CD4-positive, alpha-beta T cell (primary cell): ENCODE measurements at regions not wholly inside any gene's neighbourhood (a gene's known extent, or its start where the extent isn't known, plus 50 kb on each side); places are given as distances from the start of the nearest gene placed in this dataset.

Source experiments
- ATAC-seq: fragments of 200-7000 bp; cut with Tn5 transposase; one replicate; pipeline ENCODE4 v1.10.0; 2022; ENCODE audit warnings: mild to moderate bottlenecking; ENCODE audit not compliant: poor library complexity
- CTCF ChIA-PET: fragments of 350-600 bp; sonication (Branson Sonifier 250); formaldehyde crosslinking; loops from one replicate; lab custom pipeline; 2021; ENCODE audit warnings: antibody characterized with exemption, inconsistent platforms; lab: Charles Lee
- POLR2A ChIA-PET: fragments of 350-600 bp; sonication (Branson Sonifier 250); formaldehyde crosslinking; loops from one replicate; lab custom pipeline; 2021; ENCODE audit warnings: antibody characterized with exemption, inconsistent platforms; lab: Charles Lee
- DNase-seq, 14 experiments: peaks; one replicate each; pipeline ENCODE4 v3.0.0-alpha.2; 2013 to 2020; ENCODE audit warnings: mixed read lengths in 2 of 14
- H3K27ac ChIP-seq, 2 donors: one replicate each; pipeline versions ENCODE4 v1.5.1 to v1.7.0; 2013; ENCODE audit warnings: low read length in 2 of 2, low read depth in 1 of 2, mild to moderate bottlenecking in 1 of 2
- H3K27me3 ChIP-seq, 2 experiments: 1 replicate in 1 of 2; 2 replicates in 1 of 2; pipeline versions ENCODE4 v1.6.1 to v1.7.0; 2013; ENCODE audit warnings: low read length in 2 of 2, control low read depth in 1 of 2, mild to moderate bottlenecking in 1 of 2, moderate library complexity in 1 of 2; ENCODE audit not compliant: insufficient read depth in 2 of 2, control insufficient read depth in 1 of 2
- H3K36me3 ChIP-seq: one replicate; pipeline ENCODE4 v1.6.1; 2013; ENCODE audit warnings: low read length, control low read depth; ENCODE audit not compliant: insufficient read depth
- H3K4me1 ChIP-seq: one replicate; pipeline ENCODE4 v1.6.1; 2013; ENCODE audit warnings: low read length, control low read depth; ENCODE audit not compliant: insufficient read depth
- H3K4me3 ChIP-seq: one replicate; pipeline ENCODE4 v1.5.1; 2013; ENCODE audit warnings: mild to moderate bottlenecking, low read length, moderate library complexity
- H3K9me3 ChIP-seq, 2 experiments: 1 replicate in 1 of 2; 2 replicates in 1 of 2; pipeline versions ENCODE4 v1.6.1 to v1.7.0; 2013; ENCODE audit warnings: low read length in 2 of 2, mild to moderate bottlenecking in 2 of 2, control low read depth in 1 of 2, moderate library complexity in 1 of 2; ENCODE audit not compliant: control insufficient read depth in 1 of 2, insufficient read depth in 1 of 2
- H3K27ac Mint-ChIP-seq: one replicate; pipeline ENCODE4 v1.8.0; 2020; ENCODE audit warnings: mixed read lengths
- H3K27me3 Mint-ChIP-seq: one replicate; pipeline ENCODE4 v1.8.0; 2021; ENCODE audit warnings: mixed read lengths
- H3K36me3 Mint-ChIP-seq: one replicate; pipeline ENCODE4 v1.8.0; 2021; ENCODE audit warnings: low read depth, mixed read lengths
- H3K4me1 Mint-ChIP-seq: one replicate; pipeline ENCODE4 v1.8.0; 2021; ENCODE audit warnings: low read depth, mixed read lengths
- H3K4me3 Mint-ChIP-seq: one replicate; pipeline ENCODE4 v1.8.0; 2020; ENCODE audit warnings: mild to moderate bottlenecking, mixed read lengths
- H3K9me3 Mint-ChIP-seq: one replicate; pipeline ENCODE4 v1.8.0; 2020; ENCODE audit warnings: mixed read lengths
- CTCF ChIP-seq: fragments of 200-600 bp; IDR thresholded peaks from one replicate; pipeline ENCODE4 v1.8.0; 2022; ENCODE audit warnings: antibody characterized with exemption, mild to moderate bottlenecking
- intact Hi-C, 2 experiments: fragments of 100-400 bp; cut with DNase I in 1 of 2; cut with micrococcal nuclease in 1 of 2; formaldehyde crosslinking; loops; one replicate each; pipeline versions ENCODE4 v1.15.1 to v1.9.0; 2023 to 2025; cut with DNase I, micrococcal nuclease

DNA sequence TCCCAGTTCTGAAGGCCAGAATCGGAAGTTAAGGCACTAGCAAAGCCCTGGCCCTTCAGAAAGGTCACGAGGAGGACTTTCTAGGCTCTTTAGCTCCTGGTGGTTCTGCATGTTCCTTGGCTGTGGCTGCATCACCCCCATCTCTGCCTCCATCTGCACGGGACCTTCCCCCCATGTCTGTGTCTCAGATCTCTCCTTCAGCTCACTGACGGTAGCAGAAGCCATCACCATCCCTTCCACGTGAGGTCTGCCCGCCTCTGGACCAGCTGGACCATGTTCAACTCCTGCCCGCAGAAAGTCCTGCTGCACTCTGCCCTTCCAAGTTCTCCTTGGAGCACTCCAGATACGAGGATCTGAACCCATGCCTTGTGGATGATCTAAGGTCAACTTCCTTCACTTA, 242.9 kb upstream of the IRX1 start:
- CTCF ChIA-PET = no interaction called here
- ATAC-seq = no peak
- no peak for DNase-seq
- Histone ChIP-seq H3K9me3 (peaks cover 0 to 31% of the 10 kb centered on the region in 2 experiments), H3K36me3 (no peaks in the 10 kb centered on the region), H3K4me3 (no peak overlapping the region), H3K27me3 (no peaks in the 10 kb centered on the region), H3K4me1 (no peaks in the 10 kb centered on the region), H3K27ac (no peak overlapping the region)
- no peak for TF ChIP-seq CTCF
- no peaks in the 10 kb centered on the region for H3K36me3 Mint-ChIP-seq
- POLR2A ChIA-PET = no interaction called here
- H3K4me3 Mint-ChIP-seq = no peak overlapping the region
- no peaks in the 10 kb centered on the region for H3K4me1 Mint-ChIP-seq
- peaks cover 4% of the 10 kb centered on the region for H3K9me3 Mint-ChIP-seq
- intact Hi-C loops = no loop called here
- no peaks in the 10 kb centered on the region for H3K27me3 Mint-ChIP-seq
- no peak overlapping the region for H3K27ac Mint-ChIP-seq

DNA sequence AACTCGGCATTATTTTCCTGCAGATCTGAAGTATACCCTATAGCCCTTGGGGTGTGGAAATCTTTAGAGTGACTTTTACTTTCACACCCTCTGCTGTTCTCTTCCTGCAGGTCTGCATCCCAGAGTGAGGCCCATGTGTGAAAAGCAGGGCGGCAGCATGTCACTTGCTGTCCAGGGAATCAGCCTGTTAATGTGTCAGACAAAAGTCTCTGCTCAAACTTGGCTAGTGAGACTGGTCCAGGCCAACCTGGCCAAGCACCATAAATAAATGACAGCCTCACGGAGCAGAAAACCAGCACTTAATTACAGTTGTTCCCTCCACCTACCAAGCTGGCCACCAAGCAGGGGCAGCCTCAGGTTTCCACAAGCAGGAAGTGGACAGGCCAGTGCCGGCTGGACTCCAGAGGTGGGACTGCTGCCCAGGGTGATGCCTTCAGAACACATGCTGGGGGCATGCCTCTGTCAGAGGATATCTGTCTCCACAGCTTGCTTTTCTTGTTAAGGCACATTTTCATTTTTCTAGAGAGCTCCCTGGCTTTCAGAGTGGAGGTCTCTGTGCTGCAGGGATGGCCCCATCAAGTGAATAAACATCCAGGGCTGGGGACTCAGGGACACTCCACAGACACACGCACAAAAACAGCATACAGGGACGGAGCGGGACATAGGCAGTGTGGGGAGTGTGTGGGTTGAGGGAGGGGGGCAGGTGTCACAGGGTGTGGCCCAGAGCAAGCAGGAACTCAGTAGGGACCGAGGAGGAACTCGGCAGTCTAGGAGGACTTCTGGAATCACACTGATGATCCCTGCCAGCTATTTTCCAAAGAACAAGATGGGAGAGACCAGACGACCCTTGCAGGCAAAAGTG, 243.8 kb upstream of the IRX1 start:
- no peak overlapping the region for H3K27ac ChIP-seq
- no peak overlapping the region for H3K27ac Mint-ChIP-seq
- no peak overlapping the region for H3K4me3 Mint-ChIP-seq
- no peak for TF ChIP-seq CTCF
- DNase-seq (no peak), ATAC-seq (no peak)
- no peaks in the 10 kb centered on the region for H3K4me1 Mint-ChIP-seq
- no peaks in the 10 kb centered on the region for H3K27me3 ChIP-seq
- intact Hi-C loops = no loop called here
- no peaks in the 10 kb centered on the region for H3K36me3 Mint-ChIP-seq
- H3K9me3 Mint-ChIP-seq = peaks cover 7% of the 10 kb centered on the region
- no peaks in the 10 kb centered on the region for H3K36me3 ChIP-seq
- CTCF ChIA-PET = no interaction called here
- no peak overlapping the region for H3K4me3 ChIP-seq
- no peaks in the 10 kb centered on the region for H3K27me3 Mint-ChIP-seq
- POLR2A ChIA-PET = no interaction called here
- H3K4me1 ChIP-seq = no peaks in the 10 kb centered on the region
- H3K9me3 ChIP-seq = peaks cover 0 to 33% of the 10 kb centered on the region in 2 experiments

DNA sequence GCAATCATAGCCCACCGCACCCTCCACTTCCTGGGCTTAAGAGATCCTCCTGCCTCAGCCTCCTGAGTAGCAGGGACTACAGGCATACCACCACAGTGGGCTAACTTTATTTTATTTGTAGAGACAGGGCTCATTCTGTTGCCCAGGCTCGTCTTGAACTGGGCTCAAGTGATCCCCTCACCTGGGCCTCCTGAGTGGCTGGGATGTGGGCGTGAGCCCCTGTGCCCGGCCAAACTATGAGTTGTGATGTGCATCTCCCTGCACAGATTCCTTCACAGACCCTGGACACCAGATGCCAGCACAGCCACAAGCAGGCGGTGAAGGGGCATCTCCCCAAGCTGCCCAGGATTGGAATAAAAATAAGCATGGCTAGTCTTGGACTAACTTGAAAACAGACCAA, 244.9 kb upstream of the IRX1 start:
- intact Hi-C loops = no loop called here
- ATAC-seq (no peak), DNase-seq (no peak)
- POLR2A ChIA-PET = no interaction called here
- Histone ChIP-seq H3K27me3 (no peaks in the 10 kb centered on the region), H3K4me3 (no peak overlapping the region), H3K9me3 (peaks cover 0 to 40% of the 10 kb centered on the region in 2 experiments), H3K36me3 (no peaks in the 10 kb centered on the region), H3K27ac (no peak overlapping the region), H3K4me1 (no peaks in the 10 kb centered on the region)
- no peak overlapping the region for H3K27ac Mint-ChIP-seq
- no peaks in the 10 kb centered on the region for H3K27me3 Mint-ChIP-seq
- H3K36me3 Mint-ChIP-seq = no peaks in the 10 kb centered on the region
- no peaks in the 10 kb centered on the region for H3K4me1 Mint-ChIP-seq
- no peak overlapping the region for H3K4me3 Mint-ChIP-seq
- CTCF ChIA-PET = no interaction called here
- TF ChIP-seq CTCF = no peak
- H3K9me3 Mint-ChIP-seq = peaks cover 7% of the 10 kb centered on the region
